ENCODE measurements at regions not wholly inside any gene's neighbourhood (a gene's known extent, or its start where the extent isn't known, plus 50 kb on each side); places are given as distances from the start of the nearest gene placed in this dataset.

GRCh38 chr2:13524492-13524891 lies 807.8 kb downstream of the TRIB2 start:
- POLR2A ChIA-PET (ENCODE audit: partially characterized antibody): no interaction called here
- no peak overlapping the region for H4K91ac ChIP-seq (replicated peaks; ENCODE audit: insufficient read length, low read length)
- H3K79me2 ChIP-seq (ENCODE audit: control insufficient read depth in 1 of 2, insufficient read depth in 2 of 2, low read length in 2 of 2): no peaks in the 10 kb centered on the region
- no peak overlapping the region for H2AK5ac ChIP-seq (ENCODE audit: low read depth, low read length)
- DNase-seq (ENCODE audit: low read depth in 1 of 2, low spot score in 2 of 2) (no peak), FAIRE-seq (no peak)
- no peak overlapping the region for H2BK5ac ChIP-seq (ENCODE audit: low read depth, low read length)
- no peak overlapping the region for H3K23ac ChIP-seq (ENCODE audit: insufficient read length)
- CTCF ChIA-PET (ENCODE audit: partially characterized antibody): no interaction called here
- no peak overlapping the region for H3K14ac ChIP-seq (ENCODE audit: insufficient read length)
- H4K8ac ChIP-seq (ENCODE audit: extremely low read depth, insufficient read depth, low read length): no peak overlapping the region
- 95% methylated on average over 1 of the region's 1 CpG; no CpG with 5 or more reads in 1 of the 2 experiments for WGBS, 2 experiments (ENCODE audit: extremely low coverage in 1 of 2, insufficient coverage in 1 of 2, insufficient read length in 1 of 2, insufficient replicate concordance in 2 of 2, low coverage in 1 of 2, low lambda C conversion rate in 2 of 2, missing lambda C conversion rate in 1 of 2)
- no peak overlapping the region for H3K4ac ChIP-seq (replicated peaks; ENCODE audit: insufficient read length, low read depth, low read length)
- no peak overlapping the region for H2BK120ac ChIP-seq (replicated peaks; ENCODE audit: low read depth, low read length)
- no peak overlapping the region for H3K4me2 ChIP-seq (ENCODE audit: insufficient read depth in 1 of 2, low read depth in 2 of 2, low read length in 2 of 2)
- no peak overlapping the region for H3K27ac ChIP-seq (ENCODE audit: low read depth, low read length)
- TF ChIP-seq MAFK (IDR thresholded peaks at IDR 0.05; ENCODE audit: low read depth, low read length): no peak
- no peak for TF ChIP-seq EP300 (IDR thresholded peaks at IDR 0.05; ENCODE audit: borderline replicate concordance in 1 of 2, low read depth in 2 of 2, low read length in 2 of 2)
- no peak for TF ChIP-seq EZH2 (IDR thresholded peaks at IDR 0.05; ENCODE audit: low read depth, low read length, severe bottlenecking)
- no peak overlapping the region for H2BK15ac ChIP-seq (ENCODE audit: low read length)
- H2BK12ac ChIP-seq (ENCODE audit: low read depth, low read length): no peak overlapping the region
- no peak overlapping the region for H3K18ac ChIP-seq (ENCODE audit: extremely low read depth, low read length)
- no peaks in the 10 kb centered on the region for H3K23me2 ChIP-seq (ENCODE audit: low read depth, low read length)
- no peak overlapping the region for H2BK20ac ChIP-seq (ENCODE audit: low read length)
- H3K9me3 ChIP-seq (ENCODE audit: insufficient read depth in 2 of 2, low read depth in 1 of 2, low read length in 1 of 2): peaks cover 0 to 1% of the 10 kb centered on the region in 2 experiments; a peak in 2 of 4 replicates
- H3K36me3 ChIP-seq (ENCODE audit: control insufficient read depth in 2 of 4, insufficient read depth in 4 of 4, low read length in 3 of 4): no peaks in the 10 kb centered on the region
- no peaks in the 10 kb centered on the region for H3K79me1 ChIP-seq (ENCODE audit: low read depth, low read length)
- no peak overlapping the region for H3K9ac ChIP-seq (replicated peaks in 1 of 4; ENCODE audit: extremely low read depth in 1 of 4, low read depth in 3 of 4, low read length in 3 of 4)
- H3K27me3 ChIP-seq (replicated peaks in 1 of 4; ENCODE audit: control insufficient read depth in 3 of 4, extremely low read depth in 1 of 4, insufficient read depth in 3 of 4, low read length in 3 of 4): no peaks in the 10 kb centered on the region
- H4K20me1 ChIP-seq (replicated peaks in 1 of 2; ENCODE audit: control insufficient read depth in 1 of 2, insufficient read depth in 2 of 2, low read length in 2 of 2): no peaks in the 10 kb centered on the region
- no peak overlapping the region for H4K5ac ChIP-seq (ENCODE audit: insufficient read length, low read depth, low read length)
- no peak overlapping the region for H3K56ac ChIP-seq (replicated peaks; ENCODE audit: insufficient read length, low read depth, low read length)
- no peak overlapping the region for H2AFZ ChIP-seq (ENCODE audit: low read length)
- no peaks in the 10 kb centered on the region for H3K4me1 ChIP-seq (replicated peaks in 1 of 4; ENCODE audit: control insufficient read depth in 3 of 4, insufficient read depth in 4 of 4, low read length in 3 of 4)
- H3K4me3 ChIP-seq (ENCODE audit: extremely low read depth in 1 of 4, insufficient read depth in 2 of 4, low read depth in 3 of 4, low read length in 4 of 4): no peak overlapping the region

Measured in H1 (cell line).